C4-2B (cell line): ENCODE measurements at regions not wholly inside any gene's neighbourhood (a gene's known extent, or its start where the extent isn't known, plus 50 kb on each side); places are given as distances from the start of the nearest gene placed in this dataset.

Source experiments
- H3K27ac ChIP-seq: fragments of 450-650 bp; 2 replicates; pipeline ENCODE4 v1.5.1; 2017
- CTCF ChIP-seq: fragments of 450-650 bp; conservative IDR thresholded peaks from 2 replicates; pipeline ENCODE4 v1.5.1; 2017; ENCODE audit warnings: mild to moderate bottlenecking
- ZFX ChIP-seq: fragments of 450-650 bp; IDR thresholded peaks from 2 replicates; pipeline ENCODE4 v1.6.1; 2017

GRCh38 chr4:11514003-11514402, 85.3 kb upstream of the HS3ST1 start:
- H3K27ac ChIP-seq, result no peak overlapping the region
- TF ChIP-seq CTCF (no peak), ZFX (no peak)

- TF ChIP-seq CTCF (no peak), ZFX (no peak)
- H3K27ac ChIP-seq, result no peak overlapping the region
These were observed 84.2 kb upstream of the HS3ST1 start for GRCh38 chr4:11512871-11513270.

DNA sequence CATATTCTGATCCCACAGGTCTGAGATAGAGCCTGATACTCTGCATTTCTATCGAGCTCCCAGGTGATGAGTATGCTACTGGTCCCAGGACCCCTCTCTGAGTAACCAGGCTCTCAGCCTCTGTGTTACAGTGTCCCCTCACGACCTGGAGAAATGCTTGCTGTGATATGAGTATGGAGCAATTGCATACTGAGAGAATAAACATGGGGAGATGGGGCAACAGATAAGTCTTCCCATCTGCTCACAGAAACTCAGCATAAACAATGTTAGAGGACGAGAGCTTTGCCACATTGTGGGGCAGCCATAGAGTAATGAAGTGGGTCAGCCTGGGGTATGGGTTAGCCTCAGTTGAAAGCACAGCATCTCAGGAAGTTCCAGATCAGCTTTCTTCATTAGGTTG, 82.6 kb upstream of the HS3ST1 start:
- no peak for TF ChIP-seq CTCF
- TF ChIP-seq ZFX, result no peak
- no peak overlapping the region for H3K27ac ChIP-seq

GRCh38 chr4:11507920-11508319, 79.2 kb upstream of the HS3ST1 start:
- no peak overlapping the region for H3K27ac ChIP-seq
- TF ChIP-seq CTCF, result no peak
- TF ChIP-seq ZFX, result no peak

DNA sequence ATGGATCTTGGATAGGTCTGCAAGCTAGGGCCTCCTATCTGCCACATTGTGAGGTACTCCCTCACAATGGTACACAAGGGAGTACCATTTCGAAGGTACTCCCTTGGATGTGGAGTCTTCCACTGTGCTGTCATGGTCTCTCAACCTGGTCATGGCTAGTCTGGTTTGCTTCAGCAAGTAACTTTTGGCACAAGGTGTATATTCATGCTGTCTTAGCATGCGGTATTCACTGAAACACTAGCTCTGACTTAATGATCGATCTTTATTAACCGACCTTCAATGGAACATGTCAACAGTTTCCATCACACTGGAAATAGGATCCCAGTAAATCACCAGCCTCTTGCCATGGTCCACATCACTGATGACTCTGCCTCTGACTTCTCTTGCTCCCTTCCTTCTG, 77.5 kb upstream of the HS3ST1 start:
- TF ChIP-seq CTCF (no peak), ZFX (no peak)
- no peak overlapping the region; the same call in 1 of the 2 replicates for H3K27ac ChIP-seq

- TF ChIP-seq CTCF, result no peak
- no peak for TF ChIP-seq ZFX
- no peak overlapping the region; the same call in 1 of the 2 replicates for H3K27ac ChIP-seq
These were observed 76.7 kb upstream of the HS3ST1 start for GRCh38 chr4:11505221-11505971.

GRCh38 chr4:11503166-11503565, 74.5 kb upstream of the HS3ST1 start:
- TF ChIP-seq ZFX, result no peak
- TF ChIP-seq CTCF, result no peak
- H3K27ac ChIP-seq, result no peak overlapping the region
